ENCODE measurements at regions not wholly inside any gene's neighbourhood (a gene's known extent, or its start where the extent isn't known, plus 50 kb on each side); places are given as distances from the start of the nearest gene placed in this dataset.
"Not testable (repeated sequence)": the region's sequence is repeated elsewhere in the genome, so short reads cannot be mapped to it uniquely, and the experiment has no call there.

DNA sequence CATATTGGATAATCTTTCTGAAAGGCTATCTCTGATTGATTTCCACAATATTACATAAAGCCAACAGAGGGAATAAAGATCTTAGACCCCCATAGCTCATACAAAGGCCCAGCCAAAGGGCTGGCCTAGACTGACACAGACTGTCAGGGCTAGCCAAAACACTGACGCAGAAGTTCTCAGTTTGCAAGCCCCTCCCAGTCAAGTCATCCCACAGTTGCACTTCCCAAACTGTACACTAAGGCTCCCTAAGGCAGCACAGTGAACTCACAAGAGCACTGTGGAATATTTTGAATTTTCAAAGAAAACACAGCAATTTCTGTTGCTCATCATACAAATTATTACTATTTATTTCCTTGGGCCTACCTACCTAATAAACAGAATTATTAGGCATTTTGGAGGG is 244.9 kb downstream of the SP3 start:
- no peak for DNase-seq (ENCODE audit: low read depth in 2 of 2)

DNA sequence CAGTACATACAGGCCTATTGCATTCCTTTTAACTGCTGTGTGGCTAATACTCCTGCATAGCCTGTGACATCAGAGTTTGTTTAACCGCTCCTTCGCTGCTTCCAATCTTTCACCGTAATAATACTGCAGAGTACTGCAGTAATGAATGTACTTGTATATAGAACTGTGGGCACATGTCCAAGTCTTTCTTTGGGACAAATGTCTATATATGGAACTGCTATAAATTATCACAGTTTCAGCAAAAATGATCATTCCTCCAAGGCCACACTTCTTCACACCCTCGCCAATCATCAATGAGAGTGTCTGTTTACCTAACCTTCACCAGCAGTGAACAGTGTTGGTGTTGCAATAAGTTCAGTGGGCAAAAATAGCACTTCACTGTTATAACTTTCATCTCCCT is 230.4 kb downstream of the SP3 start:
- no peak for DNase-seq (ENCODE audit: low read depth in 2 of 2)

DNA sequence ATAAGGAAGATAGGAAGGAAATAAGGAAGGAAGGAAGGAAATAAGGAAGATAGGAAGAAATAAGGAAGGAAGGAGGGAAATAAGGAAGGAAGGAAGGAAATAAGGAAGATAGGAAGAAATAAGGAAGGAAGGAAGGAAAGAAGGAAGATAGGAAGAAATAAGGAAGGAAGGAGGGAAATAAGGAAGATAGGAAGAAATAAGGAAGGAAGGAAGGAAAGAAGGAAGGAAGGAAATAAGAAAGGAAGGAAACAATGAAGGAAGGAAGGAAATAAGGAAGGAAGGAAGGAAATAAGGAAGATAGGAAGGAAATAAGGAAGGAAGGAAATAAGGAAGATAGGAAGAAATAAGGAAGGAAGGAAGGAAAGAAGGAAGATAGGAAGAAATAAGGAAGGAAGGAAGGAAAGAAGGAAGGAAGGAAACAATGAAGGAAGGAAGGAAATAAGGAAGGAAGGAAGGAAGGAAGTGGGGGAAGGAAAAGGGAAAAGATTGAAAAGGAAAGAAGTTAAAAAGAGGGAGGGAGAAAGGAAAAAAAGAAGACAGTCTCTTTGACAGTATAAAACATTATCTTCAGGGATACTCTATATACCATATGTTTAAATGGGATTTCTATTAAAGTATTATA is 227.1 kb downstream of the SP3 start:
- DNase-seq (ENCODE audit: low read depth in 2 of 2) = not testable (repeated sequence)

DNA sequence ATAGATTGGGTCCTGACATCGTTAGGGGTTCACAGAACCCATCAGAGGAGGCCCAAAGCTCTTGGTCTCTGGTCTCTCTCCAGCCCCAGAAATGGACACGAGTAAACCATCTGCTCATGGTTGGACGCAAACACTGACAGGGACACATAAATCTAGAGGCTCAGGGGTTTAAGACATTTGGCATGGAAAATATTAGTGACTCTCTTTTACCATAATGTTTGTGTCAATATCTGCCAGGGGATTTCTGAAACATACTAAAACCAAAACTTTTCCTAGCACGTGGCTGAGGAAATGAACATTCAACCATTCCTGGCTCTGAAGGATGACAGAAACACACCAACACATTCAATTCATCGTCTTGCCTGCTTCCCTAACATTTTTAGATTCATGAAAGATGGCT is 226.2 kb downstream of the SP3 start:
- no peak for DNase-seq (ENCODE audit: low read depth in 2 of 2)

DNA sequence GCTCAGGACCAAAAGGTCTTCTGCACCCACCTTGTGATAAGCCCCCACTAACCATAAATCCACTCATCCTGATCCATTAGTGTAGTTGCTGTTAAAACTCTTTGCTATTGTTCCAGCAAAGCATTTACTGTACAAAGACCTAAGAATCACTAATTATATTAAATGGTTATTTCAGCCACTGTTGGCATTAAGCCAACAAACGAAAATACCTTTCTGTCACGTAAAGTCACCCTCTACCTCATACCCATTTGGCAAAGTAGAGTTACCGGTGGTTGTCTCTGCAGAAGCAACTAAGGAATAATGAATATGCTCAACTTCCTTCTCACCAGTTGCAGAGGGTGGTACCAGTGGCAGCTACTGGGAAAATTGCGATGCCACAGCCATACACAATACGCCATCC is 224.5 kb downstream of the SP3 start:
- no peak for DNase-seq (ENCODE audit: low read depth in 2 of 2)

DNA sequence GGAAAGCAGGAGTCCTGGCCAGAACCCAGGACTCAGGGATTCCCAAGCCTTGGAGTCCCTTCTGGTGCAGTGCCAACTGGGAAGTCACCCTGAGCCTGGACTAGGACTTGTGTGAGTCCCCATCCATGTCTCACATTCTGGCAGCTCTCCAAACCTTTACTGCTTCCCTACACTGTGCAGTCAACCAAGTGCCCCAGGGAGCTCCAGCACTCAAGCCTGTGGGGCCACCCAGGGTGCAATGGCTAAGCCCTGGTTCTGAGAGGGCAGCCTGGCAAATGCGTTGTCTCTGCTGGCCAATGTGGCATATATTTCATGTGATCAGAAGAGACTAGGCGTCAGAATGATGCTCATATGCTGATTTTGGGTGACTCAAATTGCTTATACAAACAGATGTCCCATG is 223.4 kb downstream of the SP3 start:
- no peak for DNase-seq (ENCODE audit: low read depth in 2 of 2)

DNA sequence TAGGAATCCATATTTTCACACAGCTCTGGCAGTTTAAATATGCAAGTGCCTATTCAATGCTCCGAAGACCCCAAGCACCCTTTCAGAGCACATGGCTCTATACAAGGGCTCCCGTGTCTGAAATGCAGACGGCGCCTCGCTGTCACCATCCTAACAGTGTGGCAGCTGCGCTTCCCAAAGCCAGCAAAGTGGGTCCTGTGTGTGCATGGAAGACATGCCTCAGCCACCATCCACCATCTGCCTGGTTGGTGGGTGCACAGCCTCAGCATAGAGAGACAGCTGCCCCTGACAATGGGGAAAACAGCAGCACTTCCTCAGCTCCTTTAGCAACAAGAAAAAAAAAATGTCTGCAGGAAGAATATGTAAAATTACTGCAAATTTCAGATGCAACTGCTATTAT is 218.1 kb downstream of the SP3 start:
- no peak for DNase-seq (ENCODE audit: low read depth in 2 of 2)

DNA sequence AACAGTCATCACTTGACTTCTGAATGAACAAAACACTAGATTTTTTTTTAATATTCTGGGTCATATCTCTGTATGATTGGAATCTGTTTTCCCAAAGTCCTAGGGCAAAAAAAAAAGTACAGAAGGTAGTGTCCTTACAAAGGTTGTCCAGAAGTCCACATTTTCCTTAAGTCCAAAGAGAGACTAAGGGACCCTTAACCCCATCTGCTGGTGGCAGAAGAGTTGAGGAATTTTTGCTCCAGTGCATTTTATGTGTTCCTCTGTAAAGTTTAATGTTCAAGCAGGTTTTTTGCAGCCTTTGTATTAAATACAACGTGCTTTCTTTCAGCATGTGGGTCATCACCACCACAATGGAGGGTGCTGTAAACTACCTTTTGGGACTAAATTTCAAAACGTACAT is 215.9 kb downstream of the SP3 start:
- DNase-seq (ENCODE audit: low read depth in 2 of 2) = no peak

DNA sequence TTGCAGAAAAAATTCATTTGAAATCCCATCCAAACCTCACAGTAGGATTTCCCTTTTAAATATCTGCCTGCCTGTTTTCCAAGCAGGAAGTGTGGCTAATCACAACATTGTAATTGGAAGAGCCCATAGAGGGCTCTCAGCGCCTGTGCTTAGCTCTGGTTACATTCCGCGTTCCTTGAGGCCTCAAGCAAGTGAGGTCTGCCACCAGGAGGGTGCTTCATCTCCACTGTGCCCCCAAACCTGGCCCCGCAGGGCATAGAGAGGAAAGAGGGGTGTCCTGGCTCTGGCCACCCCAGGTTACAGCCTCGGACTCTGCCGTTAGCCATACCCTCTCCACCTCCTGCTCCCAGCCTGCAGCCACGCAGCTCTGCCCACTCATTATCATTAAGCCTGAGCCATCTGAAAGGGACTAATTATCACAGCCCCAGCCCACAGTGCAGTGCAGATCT is 214.8 kb downstream of the SP3 start:
- DNase-seq (ENCODE audit: low read depth in 2 of 2) = no peak

DNA sequence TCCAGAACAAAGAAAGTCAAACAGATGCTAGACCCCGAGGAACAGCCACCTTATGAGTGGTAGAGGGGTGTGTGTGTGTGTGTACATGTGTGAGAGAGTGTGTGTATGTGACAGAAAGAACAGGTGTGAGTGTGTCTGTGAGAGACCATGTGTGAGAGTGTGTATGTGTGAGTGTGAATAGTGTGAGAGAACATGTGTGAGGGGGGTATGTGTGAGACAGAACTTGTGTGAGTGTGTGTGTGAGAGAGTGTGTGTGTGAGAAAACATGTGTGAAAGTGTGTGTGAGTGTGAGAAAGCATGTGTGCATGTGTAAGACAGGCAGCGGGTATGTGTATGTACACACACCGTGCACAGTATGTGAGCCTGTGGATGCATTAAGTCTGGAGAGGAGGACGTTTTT is 214.3 kb downstream of the SP3 start:
- no peak for DNase-seq (ENCODE audit: low read depth in 2 of 2)

DNA sequence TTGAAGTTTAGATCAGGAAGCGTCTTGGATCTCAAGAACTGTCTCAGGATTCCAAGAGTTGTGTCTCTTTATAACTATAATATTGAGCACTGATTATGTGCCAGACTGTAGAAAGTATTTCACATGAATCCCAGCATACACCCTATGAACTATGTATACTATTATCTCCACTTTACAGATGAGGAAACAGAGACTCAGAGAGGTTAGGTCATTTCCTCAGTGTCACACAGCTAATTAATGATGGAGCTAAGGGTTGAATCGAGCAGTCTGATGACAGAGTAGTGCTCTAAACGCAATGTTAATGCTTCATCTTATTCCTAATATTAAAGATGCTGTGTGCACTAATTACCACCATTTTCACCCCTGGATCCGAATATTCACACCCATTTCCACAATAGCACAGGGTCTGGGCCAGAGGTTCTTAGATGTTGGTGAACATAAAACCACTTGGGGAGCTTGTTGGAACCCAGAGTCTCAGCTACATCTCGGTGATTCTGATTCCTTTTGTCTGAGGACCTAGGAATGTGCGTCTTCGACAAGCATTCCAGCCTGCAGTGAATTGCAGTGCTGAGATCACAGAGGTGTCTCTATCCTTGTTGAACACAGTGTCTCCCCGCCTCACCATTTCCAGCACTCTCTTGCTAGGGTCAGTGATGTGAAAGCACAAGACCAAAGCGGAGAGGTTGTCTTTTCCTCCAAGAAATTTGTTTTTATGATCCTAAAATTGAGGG is 213.8 kb downstream of the SP3 start:
- DNase-seq (ENCODE audit: low read depth in 2 of 2) = no peak

DNA sequence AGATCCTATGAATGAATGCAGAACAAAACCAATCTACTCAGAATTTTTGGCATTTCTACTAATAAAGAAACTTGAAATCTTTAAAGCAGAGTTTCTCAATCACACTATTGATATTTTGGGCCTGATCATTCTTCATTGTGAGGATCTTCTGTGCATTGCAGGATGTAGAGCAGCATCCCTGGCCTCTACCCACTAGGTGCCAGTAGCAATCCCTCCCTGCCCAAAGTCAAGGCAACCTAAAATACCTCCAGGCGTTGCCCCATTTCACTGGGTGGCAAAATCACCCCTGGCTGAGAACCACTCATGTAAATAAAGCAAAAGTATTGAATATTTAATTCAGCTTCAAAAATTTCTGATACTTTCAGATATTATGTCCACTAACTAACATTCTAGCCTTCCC is 213.0 kb downstream of the SP3 start:
- no peak for DNase-seq (ENCODE audit: low read depth in 2 of 2)

DNA sequence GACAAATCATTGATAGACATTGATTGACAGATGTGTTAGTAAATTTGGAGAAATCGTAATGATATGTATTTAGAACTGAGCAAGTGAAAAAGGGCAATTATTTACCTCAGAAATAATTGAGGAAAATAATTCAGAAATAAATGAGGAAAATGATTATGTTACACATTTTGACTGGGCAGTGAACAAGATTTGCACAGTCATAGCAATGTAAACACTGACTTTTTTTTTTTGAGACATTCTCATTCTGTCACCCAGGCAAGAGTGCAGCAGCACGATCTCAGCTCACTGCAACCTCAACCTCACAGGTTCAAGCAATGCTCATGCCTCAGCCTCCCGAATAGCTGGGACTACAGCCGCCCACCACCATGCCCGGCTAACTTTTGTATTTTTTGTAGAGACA is 211.7 kb downstream of the SP3 start:
- DNase-seq (ENCODE audit: low read depth in 2 of 2) = no peak

DNA sequence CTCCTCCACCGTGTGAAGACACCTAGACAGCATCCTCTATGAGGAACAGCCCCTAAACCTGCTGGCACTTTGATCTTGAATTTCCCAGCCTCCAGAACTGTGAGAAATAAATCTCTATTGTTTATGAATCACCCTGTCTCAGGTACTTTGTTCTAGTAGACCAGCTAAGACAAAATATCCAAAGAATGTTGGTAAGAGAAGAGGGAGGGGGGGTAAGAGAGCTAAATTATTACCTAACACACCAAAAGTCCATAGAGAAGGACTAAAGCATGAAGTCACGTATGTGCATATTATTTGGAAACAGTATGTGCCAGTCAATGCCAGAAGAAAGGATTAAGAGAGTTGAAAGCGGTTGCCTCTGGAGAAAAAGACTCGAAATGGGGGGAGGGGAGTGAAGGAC is 211.0 kb downstream of the SP3 start:
- DNase-seq (ENCODE audit: low read depth in 2 of 2) = no peak

DNA sequence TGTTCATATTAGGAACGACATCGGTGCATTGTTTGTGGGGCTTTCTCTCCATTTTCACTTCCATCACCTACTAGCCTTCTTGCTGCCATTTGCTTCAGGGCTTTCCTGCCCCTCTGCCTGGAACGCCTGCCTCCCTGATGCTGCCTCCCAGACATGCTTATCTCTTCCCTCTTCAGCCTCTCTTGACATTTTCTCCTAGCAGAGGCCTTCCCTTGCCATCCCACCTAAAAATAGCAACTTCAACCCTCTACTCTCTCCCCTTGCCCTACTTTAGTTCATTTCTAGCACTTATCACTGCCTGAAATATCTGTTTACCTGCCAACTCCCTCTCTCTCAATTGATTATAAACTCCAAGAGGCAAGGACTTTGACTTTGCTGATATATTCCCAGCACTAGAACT is 210.3 kb downstream of the SP3 start:
- DNase-seq (ENCODE audit: low read depth in 2 of 2) = no peak

DNA sequence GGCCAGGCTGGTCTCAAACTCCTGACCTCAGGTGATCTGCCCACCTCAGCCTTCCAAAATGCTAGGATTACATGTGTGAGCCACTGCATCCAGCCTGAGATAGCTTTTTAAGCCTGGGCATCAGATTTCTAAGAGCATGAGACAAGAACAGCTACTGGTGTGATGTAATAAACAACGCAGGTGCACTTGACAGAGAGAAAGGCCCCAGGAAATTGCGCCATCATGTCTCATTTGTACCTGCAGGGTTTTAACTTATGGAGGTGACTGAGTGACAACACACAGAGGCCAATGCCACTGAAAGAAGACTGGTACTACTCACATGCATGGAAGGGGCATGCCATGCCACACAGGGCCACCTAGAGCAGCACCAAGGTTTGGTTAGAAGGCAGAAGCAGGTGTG is 209.4 kb downstream of the SP3 start:
- DNase-seq (ENCODE audit: low read depth in 2 of 2) = no peak

DNA sequence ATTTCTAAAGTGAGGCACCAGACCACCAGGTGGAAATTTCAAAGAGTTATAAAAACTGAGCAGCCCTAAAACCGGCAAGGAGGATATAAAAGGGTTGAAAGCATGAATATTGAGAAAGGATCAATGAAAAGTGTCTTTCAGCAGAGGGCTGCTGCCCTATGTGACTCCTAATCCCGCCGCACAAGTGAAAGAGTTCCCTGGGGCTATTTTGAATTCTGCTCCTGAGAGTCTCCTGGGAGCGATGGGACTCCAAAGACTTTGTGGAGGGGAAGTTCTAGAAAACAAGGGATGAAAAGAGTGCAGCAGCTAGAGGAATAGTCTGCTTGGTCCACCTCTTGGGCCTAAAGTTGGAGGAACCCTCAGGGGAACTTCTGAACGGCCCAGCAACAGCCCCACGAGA is 205.2 kb downstream of the SP3 start:
- DNase-seq (ENCODE audit: low read depth in 2 of 2) = no peak

DNA sequence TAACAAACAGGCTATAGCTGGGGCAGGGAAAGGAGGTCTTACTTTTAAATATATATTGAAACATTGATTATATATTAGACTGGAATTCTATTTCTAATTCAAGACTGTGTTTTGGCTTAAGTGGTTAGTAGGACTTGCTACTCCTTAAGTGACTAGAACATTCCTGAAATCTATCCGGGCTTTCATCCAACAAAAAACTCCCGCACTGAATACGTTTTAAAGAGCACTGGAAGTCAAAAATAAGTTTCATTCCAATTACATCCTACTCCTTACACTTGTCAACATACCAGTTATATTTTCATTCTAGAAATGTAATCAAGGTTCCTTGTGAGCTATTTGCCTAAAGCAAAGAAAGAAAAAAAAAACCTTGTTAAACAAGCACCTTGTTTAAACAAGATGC is 204.6 kb downstream of the SP3 start:
- DNase-seq (ENCODE audit: low read depth in 2 of 2) = no peak

DNA sequence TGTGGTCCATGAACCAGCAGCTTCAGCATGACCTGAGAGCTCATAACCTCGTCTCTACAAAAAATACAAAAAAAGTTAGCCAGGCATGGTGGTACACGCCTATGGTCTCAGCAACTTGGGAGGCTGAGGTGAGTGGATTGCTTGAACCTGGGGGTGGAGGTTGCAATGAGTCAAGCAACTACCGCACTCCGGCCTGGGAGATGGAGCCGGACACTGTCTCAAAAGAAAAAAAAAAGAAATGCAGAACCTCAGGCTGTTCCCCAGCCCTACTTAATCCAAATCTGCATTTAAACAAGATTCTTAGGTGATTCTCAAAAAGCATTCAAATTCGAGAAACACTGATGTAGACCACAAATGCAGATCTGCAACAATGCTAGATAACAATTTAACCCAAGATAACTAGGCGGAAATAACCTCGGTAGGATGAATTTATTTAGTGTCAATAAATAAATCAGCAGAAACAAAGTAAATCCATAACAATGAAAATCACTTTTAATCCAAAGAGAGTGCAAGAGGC is 203.5 kb downstream of the SP3 start:
- no peak for DNase-seq (ENCODE audit: low read depth in 2 of 2)

DNA sequence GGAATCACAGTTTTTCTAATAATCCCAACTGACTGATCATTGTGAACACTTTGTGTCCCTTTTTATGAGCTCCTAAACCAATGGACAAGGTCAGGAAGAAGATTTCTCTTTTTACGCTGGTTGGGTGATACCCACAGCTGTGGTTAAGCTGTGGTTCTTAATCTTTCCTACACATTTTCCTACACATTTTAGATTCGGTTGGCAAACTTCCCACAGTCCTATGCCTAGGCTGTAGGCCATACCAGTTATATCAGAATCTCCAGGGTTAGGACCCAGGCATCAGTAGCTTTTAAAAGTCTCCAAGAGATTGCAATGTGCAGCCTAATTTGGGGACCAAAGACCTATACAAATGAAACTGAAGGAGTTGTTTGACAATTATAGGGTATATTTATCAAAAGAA is 203.0 kb downstream of the SP3 start:
- DNase-seq (ENCODE audit: low read depth in 2 of 2) = no peak

DNA sequence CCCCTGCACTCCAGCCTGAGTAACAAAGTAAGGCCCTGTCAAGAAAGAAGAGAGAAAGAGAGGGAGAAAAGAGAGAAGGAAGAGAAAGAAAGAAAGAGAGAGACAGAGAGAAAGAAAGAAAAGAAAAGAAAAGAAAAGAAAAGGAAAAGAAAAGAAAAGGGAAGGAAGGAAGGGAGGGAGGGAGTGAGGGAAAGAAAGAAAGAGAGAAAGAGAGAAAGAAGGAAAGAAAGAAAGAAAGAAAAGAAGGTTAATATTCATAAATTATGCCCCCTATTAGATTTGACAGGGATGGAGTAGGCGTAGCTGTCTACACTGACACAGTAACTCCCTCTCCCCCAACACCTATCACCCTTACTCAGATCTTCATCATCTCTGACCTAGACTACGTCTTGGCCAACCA is 202.3 kb downstream of the SP3 start:
- DNase-seq (ENCODE audit: low read depth in 2 of 2) = no peak

DNA sequence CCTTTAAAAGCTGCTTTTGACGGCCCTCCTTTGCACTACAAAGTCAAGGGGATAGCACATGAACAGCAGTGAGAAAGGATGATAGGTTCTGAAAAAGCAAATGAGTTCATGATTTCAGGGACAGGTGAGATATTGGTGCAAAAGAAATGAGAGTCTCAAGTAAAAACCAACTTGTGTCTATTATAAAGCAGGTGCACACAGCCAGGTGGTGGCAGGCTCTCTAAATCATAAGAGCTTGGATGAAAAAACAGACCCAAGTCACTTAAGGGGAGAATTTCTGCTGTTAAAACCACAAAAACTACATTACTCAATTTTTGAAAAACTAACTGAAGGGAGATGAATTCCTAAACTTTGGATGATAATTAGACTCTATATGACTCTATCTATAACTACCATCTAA is 201.5 kb downstream of the SP3 start:
- no peak for DNase-seq (ENCODE audit: low read depth in 2 of 2)

DNA sequence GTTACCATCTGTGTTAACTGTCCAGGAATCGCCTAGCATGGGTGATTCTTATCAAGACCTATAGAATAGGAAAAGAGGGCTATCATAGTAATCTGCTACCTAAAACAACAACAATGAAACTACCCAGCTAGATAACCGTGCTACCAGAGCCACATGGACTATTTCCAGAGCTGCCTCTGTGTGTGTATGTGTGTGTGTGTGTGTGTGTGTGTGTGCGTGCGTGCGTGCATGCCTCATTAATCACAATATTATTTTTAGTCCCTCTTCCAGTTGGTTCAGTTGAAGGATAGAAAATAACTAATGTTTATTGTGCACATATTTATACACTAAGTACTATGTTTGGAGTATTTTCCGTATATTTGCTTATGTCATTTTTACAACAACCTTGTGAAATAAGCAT is 201.1 kb downstream of the SP3 start:
- no peak for DNase-seq (ENCODE audit: low read depth in 2 of 2)

Data from stimulated activated CD4-positive, alpha-beta T cell treated with anti-CD3 and anti-CD28 coated beads, Interleukin-15, amount 100 ng/mL, for 48 hours (primary cell).